ENCODE measurements at regions not wholly inside any gene's neighbourhood (a gene's known extent, or its start where the extent isn't known, plus 50 kb on each side); places are given as distances from the start of the nearest gene placed in this dataset.

DNA sequence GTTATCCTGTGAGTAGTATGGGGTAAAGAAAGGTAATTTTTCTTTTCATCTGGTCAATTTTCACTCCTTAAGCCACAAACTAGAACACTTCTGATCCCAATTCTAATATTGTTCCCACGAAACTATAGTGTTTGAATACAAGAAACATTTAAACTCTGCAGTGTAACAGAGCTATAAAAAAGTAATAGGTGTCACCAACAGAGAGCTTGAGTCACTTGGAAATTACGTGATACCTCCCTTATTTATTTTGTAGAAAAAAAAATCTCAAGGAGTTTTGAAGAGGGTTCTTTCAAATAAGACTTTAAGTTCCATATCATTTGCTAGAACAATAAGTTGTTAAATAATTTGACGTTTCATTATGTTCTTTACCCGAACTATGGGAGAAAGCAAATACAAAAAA, 959.4 kb downstream of the JRKL start:
- TF ChIP-seq, protein P1, sequence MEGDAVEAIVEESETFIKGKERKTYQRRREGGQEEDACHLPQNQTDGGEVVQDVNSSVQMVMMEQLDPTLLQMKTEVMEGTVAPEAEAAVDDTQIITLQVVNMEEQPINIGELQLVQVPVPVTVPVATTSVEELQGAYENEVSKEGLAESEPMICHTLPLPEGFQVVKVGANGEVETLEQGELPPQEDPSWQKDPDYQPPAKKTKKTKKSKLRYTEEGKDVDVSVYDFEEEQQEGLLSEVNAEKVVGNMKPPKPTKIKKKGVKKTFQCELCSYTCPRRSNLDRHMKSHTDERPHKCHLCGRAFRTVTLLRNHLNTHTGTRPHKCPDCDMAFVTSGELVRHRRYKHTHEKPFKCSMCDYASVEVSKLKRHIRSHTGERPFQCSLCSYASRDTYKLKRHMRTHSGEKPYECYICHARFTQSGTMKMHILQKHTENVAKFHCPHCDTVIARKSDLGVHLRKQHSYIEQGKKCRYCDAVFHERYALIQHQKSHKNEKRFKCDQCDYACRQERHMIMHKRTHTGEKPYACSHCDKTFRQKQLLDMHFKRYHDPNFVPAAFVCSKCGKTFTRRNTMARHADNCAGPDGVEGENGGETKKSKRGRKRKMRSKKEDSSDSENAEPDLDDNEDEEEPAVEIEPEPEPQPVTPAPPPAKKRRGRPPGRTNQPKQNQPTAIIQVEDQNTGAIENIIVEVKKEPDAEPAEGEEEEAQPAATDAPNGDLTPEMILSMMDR (IDR thresholded peaks at IDR 0.05) = no peak
- no peak for TF ChIP-seq EZH2phosphoT487 (IDR thresholded peaks at IDR 0.05)
